H1 (cell line): ENCODE measurements at regions not wholly inside any gene's neighbourhood (a gene's known extent, or its start where the extent isn't known, plus 50 kb on each side); places are given as distances from the start of the nearest gene placed in this dataset.

Source experiments
- CEBPB ChIP-seq: IDR thresholded peaks from 2 replicates; pipeline ENCODE4 v1.6.1; 2012; ENCODE audit warnings: low read depth, low read length
- CTCF ChIP-seq, 3 experiments: IDR thresholded peaks; 1 replicate in 2 of 3; 2 replicates in 1 of 3; pipeline versions ENCODE4 v1.5.1 to v1.6.1; 2011; ENCODE audit warnings: low read length in 3 of 3, mild to moderate bottlenecking in 3 of 3, inconsistent platforms in 2 of 3, low read depth in 1 of 3, moderate library complexity in 1 of 3; ENCODE audit not compliant: insufficient read depth in 1 of 3; ENCODE audit errors: control extremely low read depth in 1 of 3
- POLR2A ChIP-seq, 2 experiments: IDR thresholded peaks; 1 replicate in 1 of 2; 2 replicates in 1 of 2; pipeline ENCODE4 v1.6.1; 2011; ENCODE audit warnings: low read depth in 2 of 2, low read length in 2 of 2, mild to moderate bottlenecking in 2 of 2; ENCODE audit errors: control extremely low read depth in 1 of 2
- RFX5 ChIP-seq: IDR thresholded peaks from 2 replicates; pipeline ENCODE4 v1.6.1; 2011; ENCODE audit warnings: low read depth, low read length, improper control_type of control experiment, borderline replicate concordance
- TAF1 ChIP-seq: IDR thresholded peaks from 2 replicates; pipeline ENCODE4 v1.6.1; 2011; ENCODE audit warnings: mild to moderate bottlenecking, low read depth, low read length

- TF ChIP-seq CTCF (IDR thresholded peaks at IDR 0.05; ENCODE audit: control extremely low read depth in 1 of 3, insufficient read depth in 1 of 3, low read depth in 1 of 3, low read length in 3 of 3) = no peak
- no peak for TF ChIP-seq RFX5
- TF ChIP-seq TAF1 = no peak
- no peak for TF ChIP-seq CEBPB
- TF ChIP-seq POLR2A (IDR thresholded peaks at IDR 0.05; ENCODE audit: control extremely low read depth in 1 of 2, low read depth in 2 of 2, low read length in 2 of 2) = no peak
These were observed 677.5 kb downstream of the ACTL7B start for GRCh38 chr9:108178318-108178717.
